T-helper 2 cell (primary cell): ENCODE measurements at regions not wholly inside any gene's neighbourhood (a gene's known extent, or its start where the extent isn't known, plus 50 kb on each side); places are given as distances from the start of the nearest gene placed in this dataset.

Experiments
- DNase-seq, 5 experiments: peaks; one replicate each; pipeline versions ENCODE4 v3.0.0 to v3.0.0-alpha.2; 2012 to 2022

DNA sequence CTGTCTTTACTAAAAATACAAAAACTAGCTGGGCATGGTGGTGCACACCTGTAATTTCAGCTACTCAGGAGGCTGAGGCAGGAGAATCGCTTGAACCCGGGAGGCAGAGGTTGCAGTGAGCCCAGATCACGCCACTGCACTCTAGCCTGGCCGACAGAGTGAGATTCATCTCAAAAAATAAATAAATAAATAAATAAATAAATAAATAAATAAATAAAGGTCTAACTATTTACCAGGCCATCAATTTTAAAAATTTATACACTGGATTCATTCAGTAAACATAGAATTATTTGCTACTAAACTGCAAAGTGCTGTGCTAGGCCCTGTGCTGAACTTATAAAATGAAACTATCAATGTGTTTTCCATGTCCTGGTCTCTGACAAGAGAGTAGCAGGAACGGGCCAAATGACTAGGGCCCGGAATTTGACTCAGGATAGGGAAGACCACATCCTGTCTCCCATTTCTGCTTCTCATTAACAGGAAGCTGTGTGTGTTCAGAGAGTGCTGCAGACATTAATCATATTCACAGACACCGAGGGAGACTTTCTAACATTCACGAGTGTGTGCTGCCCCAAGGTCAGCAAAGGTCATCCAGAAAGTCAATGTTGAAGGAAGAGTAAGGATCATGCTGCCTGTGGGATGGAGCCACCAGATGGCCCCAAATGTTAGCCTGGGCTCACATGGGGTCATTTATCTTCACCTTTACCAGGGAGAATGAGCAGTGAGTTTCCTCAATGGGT lies 95.8 kb downstream of the SPP2 start:
- peak in 1 of 5 experiments; percentile 55 for DNase-seq

DNA sequence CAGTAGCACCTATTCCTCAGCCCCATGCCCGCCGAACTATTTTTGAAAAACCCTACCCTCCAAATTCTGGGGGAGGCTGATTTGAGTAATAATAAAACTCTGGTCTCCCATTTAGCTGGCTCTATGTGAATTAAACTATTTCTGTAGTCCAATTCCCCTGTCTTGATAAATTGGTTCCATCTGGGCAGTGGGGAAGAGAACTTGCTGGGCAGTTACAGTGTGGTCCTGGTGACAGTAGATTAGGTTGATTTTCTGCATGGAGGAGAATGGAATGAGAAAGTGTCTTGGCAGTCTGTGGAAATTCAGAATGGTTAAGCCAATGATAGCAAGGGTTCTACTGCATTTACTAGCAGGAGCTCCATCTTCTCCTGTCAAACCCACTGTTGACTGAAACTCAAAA lies 95.0 kb downstream of the SPP2 start:
- DNase-seq, result no peak

DNA sequence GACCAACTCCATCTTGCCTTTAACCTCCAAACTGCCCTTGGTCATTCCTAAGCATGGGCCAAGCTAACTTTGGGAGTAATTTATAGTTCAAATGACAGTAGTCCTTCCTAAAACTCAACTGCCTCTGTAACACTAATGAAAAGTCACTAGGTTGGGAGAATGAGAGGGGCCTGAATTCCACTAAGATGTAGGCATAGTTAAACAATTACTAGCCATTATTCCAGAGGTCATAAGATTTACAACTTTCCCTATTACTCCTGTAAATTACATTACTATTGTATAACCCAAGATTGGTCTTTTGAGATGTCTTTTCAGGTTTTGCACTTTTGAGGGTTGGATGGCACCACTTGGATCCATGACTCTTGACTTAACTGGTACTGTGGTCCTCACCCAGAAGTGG lies 94.6 kb downstream of the SPP2 start:
- no peak for DNase-seq

DNA sequence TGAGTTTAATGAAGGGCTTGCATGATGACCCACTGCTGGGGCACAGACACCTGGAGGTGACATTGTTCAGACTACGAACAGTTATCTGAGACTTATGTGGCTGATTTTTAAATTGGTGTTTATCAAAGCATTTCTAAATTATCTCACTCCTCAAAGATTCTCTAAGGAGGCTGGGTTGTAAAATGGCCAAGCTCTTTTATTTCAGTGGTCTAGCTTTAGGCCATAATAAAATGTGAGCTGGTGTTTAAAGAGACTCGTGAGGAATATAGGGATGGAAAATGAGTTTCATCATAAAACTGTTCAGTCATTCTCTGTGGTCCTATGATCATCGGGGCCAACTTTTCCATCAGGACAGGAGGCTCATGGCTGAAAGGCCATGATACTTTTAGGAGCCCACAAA lies 93.4 kb downstream of the SPP2 start:
- no peak for DNase-seq

DNA sequence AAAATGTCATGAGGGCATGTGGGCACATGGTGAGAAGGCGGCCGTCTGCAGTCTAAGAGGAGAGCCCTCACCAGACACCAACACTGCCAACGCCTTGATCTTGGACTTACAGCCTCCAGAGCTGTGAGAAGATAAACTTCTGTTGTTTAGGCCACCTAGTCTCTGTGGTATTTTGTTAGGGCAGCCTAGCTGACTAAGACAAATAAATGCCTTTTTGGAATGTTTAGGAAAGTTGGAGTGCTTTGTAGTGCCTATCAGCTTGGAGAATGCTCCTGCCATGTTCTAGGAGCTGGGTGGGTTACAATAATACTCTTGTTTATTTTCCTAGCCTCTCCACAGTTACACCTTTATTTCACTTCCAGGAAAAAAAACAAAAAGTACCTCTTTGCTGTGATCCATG lies 92.0 kb downstream of the SPP2 start:
- DNase-seq, result no peak

DNA sequence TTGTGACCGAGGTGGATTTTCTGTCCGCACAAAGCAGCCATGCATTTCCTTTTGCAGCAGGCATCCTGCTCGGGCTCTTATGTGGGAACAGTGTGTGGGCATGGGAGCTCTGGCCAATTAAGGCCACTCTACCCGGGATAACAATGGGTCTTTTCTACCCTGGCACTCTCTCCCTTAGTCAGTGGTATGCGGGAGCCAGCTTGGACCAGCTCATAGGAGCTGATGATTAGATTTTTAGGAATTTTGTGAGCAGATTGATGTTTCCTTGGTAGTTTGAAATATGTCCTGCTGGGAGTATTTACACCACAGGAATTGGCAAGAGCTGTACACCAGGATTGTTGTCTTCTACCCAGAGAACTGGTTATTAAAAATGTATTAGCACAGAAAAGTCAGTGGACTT lies 89.3 kb downstream of the SPP2 start:
- no peak for DNase-seq

DNA sequence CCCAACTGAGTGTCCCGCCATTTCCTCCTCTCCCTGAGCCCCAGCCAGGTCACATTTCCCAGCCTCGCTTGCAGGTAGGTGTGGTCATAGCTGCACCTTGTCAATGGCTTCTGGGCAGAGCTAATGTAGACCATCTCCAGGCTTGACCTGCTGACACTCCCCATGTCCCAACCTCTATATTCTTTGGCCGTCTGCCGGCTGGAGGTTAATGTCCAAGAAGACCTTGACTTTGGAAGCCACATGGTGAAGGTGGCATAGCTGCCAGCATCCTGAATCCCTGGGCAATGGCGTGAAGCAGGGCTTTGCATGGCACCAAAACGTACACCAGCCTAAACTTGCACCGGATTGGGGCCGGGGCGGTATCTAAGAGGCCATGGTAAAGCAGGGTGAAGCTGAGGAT lies 88.3 kb downstream of the SPP2 start:
- DNase-seq, result no peak

DNA sequence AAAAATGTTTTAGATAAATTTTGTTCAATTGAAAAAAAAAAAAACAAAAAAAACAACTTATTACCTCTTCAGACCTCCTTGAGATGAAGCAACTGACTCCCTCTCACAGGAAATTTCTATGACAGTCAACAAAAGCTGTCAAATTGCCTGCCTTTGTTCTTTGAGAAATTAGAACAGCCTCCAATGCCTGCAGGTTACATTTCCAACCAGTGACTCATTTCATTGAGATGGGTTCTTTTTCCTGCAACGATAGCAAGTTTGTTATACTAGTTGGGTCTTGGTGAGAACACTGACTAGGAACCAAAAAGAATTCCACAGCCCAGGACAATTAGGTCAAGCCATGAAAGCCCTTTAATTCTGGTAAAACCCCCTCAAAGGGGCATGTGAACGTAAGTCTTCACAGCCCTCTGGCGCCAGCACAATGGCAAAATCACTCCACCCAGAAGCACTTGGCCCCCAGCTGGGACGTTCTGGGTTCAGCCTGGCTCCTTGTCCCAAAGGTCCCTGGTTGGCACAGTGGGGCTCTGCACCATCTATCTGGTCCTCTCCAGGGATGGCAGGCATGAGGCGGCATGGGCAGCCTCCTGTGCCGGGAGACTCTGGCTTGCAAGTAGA lies 87.0 kb downstream of the SPP2 start:
- peak in 1 of 5 experiments; percentile 60 for DNase-seq

DNA sequence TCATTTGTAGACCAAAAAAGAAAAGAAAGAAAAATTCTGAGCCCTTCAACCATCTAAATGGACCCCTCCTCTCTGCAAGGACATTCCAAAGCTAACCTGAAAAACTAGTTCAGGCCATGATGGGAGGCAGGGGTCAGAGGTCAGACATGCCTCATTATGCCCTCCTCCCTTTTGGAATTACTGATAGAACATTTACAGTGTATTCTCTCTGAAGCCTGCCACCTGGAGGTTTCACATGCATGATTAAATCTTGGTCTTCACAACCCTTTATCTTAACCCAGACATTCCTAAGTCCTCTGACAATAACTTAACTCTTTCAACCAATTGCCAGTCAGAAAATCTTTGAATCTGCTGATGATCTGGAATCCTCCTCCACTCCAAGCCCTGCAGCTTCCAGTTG lies 86.0 kb downstream of the SPP2 start:
- peak in 1 of 5 experiments; percentile 71 for DNase-seq

DNA sequence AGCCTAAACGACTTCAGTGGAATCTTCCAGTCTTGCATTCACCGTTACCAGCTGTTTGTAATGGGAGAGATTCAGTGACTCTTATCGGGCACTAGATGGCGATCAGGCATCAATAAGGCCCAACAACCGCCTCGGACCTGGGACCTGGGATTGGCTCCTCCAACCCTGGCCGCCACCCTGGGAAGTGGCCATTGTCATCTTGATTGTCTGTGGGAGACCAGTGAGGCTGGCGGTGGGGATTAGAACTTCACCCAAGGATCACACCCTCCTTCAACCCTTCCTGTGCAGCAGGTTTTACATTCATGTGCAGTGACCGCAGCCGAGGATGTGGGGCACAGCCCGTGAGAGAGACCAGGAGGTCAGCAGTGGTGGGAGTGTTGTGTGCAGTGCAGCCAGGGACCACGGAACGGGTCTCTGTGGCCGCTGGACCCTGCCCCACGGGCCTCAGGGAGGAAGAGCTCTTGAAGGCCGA lies 85.3 kb downstream of the SPP2 start:
- DNase-seq, result peak in 4 of 5 experiments; percentile 14 to 83 (median 18)

DNA sequence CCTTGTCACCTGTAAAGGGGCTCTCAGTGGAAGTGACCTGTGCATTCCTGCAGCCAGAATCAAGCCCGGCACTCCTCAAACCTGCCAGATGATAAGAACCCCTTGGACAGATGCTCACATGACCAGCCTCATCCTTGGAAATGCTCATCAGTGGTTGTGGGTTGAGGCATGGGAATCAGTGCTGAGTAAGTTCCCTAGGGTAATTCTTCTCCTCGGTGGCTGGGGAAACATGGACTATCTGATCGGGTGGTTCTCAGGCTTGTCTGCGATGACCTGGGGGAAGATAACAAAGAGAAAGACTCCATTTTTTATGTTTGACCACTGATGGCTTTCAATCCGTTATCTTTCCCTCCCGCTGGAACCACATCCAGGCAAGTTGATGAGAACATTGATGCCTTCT lies 84.0 kb downstream of the SPP2 start:
- DNase-seq, result no peak

DNA sequence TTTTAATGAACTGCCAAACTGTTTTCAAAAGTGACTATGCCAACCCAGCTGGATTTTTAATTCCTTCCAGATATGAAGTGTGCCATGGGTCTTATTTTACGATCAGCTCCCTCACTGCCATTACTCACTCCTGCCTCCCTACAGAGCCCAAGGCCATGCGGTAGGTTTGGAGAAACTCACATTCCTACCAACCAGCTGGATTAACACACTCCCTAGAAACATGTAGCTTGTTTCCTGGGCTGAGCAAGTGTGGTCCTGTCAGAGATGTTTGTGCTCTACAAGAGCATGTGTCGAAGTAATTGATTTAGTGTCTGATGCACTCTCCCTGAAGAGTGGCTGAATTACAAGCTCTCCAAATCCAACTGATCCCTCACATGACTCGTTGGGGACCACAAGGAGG lies 82.5 kb downstream of the SPP2 start:
- no peak for DNase-seq

DNA sequence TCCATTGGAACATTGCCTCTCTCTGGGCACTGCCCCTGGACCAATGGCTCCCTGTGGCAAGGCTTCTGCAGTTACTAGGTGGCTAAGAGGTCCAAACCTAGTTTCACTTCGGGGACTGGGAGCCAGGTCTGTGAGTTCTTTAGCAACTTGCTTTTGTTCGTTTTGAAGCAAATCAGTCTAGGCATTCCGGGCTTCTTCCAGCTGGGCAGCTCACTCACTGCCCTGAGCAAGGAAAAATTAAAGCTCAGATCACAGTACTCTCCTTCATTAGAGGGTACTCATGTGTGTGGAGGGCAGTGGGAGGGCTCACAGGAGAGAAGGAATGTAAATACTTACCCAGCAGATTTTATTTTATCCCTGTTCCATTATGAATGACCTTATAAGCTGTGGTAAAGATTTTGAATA lies 80.3 kb downstream of the SPP2 start:
- DNase-seq, result no peak

DNA sequence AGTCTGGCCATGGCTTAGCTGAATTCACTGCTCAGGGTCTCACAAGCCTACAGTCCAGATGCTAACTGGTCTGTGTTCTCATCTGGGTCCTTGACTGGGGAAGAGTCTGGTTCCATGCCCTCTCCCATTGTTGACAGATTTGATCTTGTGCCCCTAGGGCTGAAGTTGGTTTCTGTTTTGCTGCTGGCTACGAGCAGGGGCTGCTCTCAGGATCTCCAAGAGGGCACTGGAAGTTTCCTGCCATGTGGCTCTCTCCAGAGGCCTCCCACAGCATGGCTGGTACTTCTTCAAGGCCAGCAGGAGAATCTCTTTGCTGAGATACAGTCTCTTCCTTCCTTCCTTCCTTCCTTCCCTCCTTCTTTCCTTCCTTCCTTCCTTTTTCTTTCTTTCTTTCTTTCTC lies 78.1 kb downstream of the SPP2 start:
- DNase-seq, result no peak
